MCF 10A (cell line): ENCODE measurements at regions not wholly inside any gene's neighbourhood (a gene's known extent, or its start where the extent isn't known, plus 50 kb on each side); places are given as distances from the start of the nearest gene placed in this dataset.

Experiments used
- BruUV-seq: library from RNA; stranded (reverse); fragments of 400-500 nt; replicated peaks from 2 replicates; lab custom pipeline; 2021; lab: Mats Ljungman, UMichigan
- CTCF ChIA-PET: fragments of 300-600 bp; sonication (Branson Sonifier 250); formaldehyde crosslinking; extraction: SDS; loops from one replicate; lab custom pipeline; 2021; ENCODE audit warnings: antibody characterized with exemption, inconsistent platforms; lab: Yijun Ruan, JAX
- POLR2A ChIA-PET: fragments of 300-600, 350-650 bp; sonication (Branson Sonifier 250); formaldehyde crosslinking; extraction: SDS; loops from one replicate; lab custom pipeline; 2020; ENCODE audit warnings: antibody characterized with exemption, inconsistent platforms; lab: Yijun Ruan, JAX
- DNase-seq: peaks from one replicate; pipeline ENCODE4 v3.0.0-alpha.2; 2018; ENCODE audit not compliant: unreplicated experiment
- H3K27ac Mint-ChIP-seq: one replicate; pipeline ENCODE4 v1.8.0; 2022; ENCODE audit warnings: mild to moderate bottlenecking, low read depth, mixed read lengths; ENCODE audit not compliant: unreplicated experiment
- H3K27me3 Mint-ChIP-seq: one replicate; pipeline ENCODE4 v1.8.0; 2022; ENCODE audit warnings: mixed read lengths; ENCODE audit not compliant: insufficient read depth, unreplicated experiment
- H3K36me3 Mint-ChIP-seq: one replicate; pipeline ENCODE4 v1.8.0; 2022; ENCODE audit warnings: mild to moderate bottlenecking, moderate library complexity, mixed read lengths; ENCODE audit not compliant: insufficient read depth, unreplicated experiment
- H3K4me1 Mint-ChIP-seq: one replicate; pipeline ENCODE4 v1.8.0; 2022; ENCODE audit warnings: mixed read lengths; ENCODE audit not compliant: insufficient read depth, unreplicated experiment
- H3K4me3 Mint-ChIP-seq: one replicate; pipeline ENCODE4 v1.8.0; 2022; ENCODE audit warnings: mild to moderate bottlenecking, moderate library complexity, mixed read lengths; ENCODE audit not compliant: unreplicated experiment
- H3K9me3 Mint-ChIP-seq: one replicate; pipeline ENCODE4 v1.8.0; 2022; ENCODE audit warnings: mixed read lengths; ENCODE audit not compliant: unreplicated experiment
- CTCF ChIP-seq: fragments of 200-600 bp; IDR thresholded peaks from one replicate; pipeline ENCODE4 v1.8.0; 2022; ENCODE audit warnings: antibody characterized with exemption, mild to moderate bottlenecking; ENCODE audit not compliant: unreplicated experiment
- intact Hi-C: fragments of 100-400 bp; cut with micrococcal nuclease; formaldehyde crosslinking; loops from 2 replicates; pipeline ENCODE4 v1.14.1; 2022

GRCh38 chr6:4587171-4587570 is 189.0 kb upstream of the CDYL start:
- H3K27ac Mint-ChIP-seq = no peak overlapping the region
- peaks cover 10% of the 10 kb centered on the region for H3K9me3 Mint-ChIP-seq
- BruUV-seq = no TSS peak
- intact Hi-C loops = no loop called here
- POLR2A ChIA-PET = no interaction called here
- H3K4me3 Mint-ChIP-seq = no peak overlapping the region
- no peak for TF ChIP-seq CTCF
- H3K36me3 Mint-ChIP-seq = no peaks in the 10 kb centered on the region
- CTCF ChIA-PET = no interaction called here
- DNase-seq = no peak
- H3K27me3 Mint-ChIP-seq = no peaks in the 10 kb centered on the region
- peaks cover 35% of the 10 kb centered on the region for H3K4me1 Mint-ChIP-seq

DNA sequence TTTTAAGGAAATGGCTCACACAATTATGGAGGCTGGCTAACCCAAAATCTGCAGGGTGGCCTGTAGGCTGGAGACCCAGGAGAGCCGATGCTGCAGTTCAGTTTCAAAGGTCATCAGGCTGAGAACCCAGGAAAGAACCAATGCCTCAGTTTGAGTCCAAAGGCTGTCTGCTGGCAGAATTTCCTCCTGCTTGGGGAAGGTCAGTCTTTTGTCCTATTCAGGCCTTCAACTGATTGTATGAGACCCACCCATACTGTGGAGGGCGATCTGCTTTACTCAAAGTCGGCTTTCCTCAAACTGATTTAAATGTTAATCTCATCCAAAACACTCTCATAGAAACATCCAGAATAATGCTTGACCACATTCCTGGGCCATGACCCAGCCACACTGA is 189.7 kb upstream of the CDYL start:
- no peak overlapping the region for H3K4me3 Mint-ChIP-seq
- ChIA-PET POLR2A (no interaction called here), CTCF (no interaction called here)
- no peak overlapping the region for H3K27ac Mint-ChIP-seq
- H3K9me3 Mint-ChIP-seq = peaks cover 10% of the 10 kb centered on the region
- BruUV-seq = no TSS peak
- H3K27me3 Mint-ChIP-seq = no peaks in the 10 kb centered on the region
- intact Hi-C loops = no loop called here
- H3K4me1 Mint-ChIP-seq = peaks cover 42% of the 10 kb centered on the region
- DNase-seq = no peak
- no peaks in the 10 kb centered on the region for H3K36me3 Mint-ChIP-seq
- TF ChIP-seq CTCF = no peak

GRCh38 chr6:4585682-4586468 is 190.3 kb upstream of the CDYL start:
- no TSS peak for BruUV-seq
- Mint-ChIP-seq H3K4me1 (peaks cover 42% of the 10 kb centered on the region), H3K27me3 (no peaks in the 10 kb centered on the region), H3K36me3 (no peaks in the 10 kb centered on the region), H3K27ac (no peak overlapping the region), H3K4me3 (no peak overlapping the region), H3K9me3 (peaks cover 10% of the 10 kb centered on the region)
- TF ChIP-seq CTCF = no peak
- intact Hi-C loops = no loop called here
- ChIA-PET POLR2A (no interaction called here), CTCF (no interaction called here)
- DNase-seq = no peak

DNA sequence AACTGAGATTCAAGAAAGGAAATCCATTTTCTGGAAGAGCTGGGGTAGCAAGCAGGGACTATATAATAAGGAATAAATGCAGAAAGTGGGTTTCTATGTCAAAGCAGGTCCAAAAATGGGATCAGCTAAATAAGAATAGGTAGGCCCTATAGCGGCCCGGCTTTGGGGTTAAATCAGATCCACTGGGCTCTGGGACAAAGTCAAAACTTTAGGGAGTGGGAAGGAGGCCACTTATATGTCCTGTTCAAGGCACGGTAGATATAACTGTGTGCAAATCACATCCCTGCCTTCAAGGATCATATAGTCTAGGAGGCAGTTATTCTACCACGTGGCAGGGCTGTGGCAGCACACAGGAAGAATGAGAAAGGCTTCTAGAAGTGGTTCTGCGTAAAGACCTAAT is 191.4 kb upstream of the CDYL start:
- H3K27ac Mint-ChIP-seq = no peak overlapping the region
- CTCF ChIA-PET = no interaction called here
- no peaks in the 10 kb centered on the region for H3K36me3 Mint-ChIP-seq
- intact Hi-C loops = no loop called here
- no peak for DNase-seq
- H3K4me3 Mint-ChIP-seq = no peak overlapping the region
- H3K9me3 Mint-ChIP-seq = peaks cover 10% of the 10 kb centered on the region
- TF ChIP-seq CTCF = no peak
- no TSS peak for BruUV-seq
- H3K27me3 Mint-ChIP-seq = no peaks in the 10 kb centered on the region
- POLR2A ChIA-PET = no interaction called here
- H3K4me1 Mint-ChIP-seq = peaks cover 42% of the 10 kb centered on the region
